PC-3 (cell line): ENCODE measurements at regions not wholly inside any gene's neighbourhood (a gene's known extent, or its start where the extent isn't known, plus 50 kb on each side); places are given as distances from the start of the nearest gene placed in this dataset.

Experiments used
- EZH2 ChIP-seq: fragments of 300-600 bp; sonication (generic); IDR thresholded peaks from one replicate; pipeline ENCODE4 v1.6.1; 2017; ENCODE audit warnings: antibody characterized with exemption, mild to moderate bottlenecking, low read length; ENCODE audit not compliant: unreplicated experiment
- EZH2phosphoT487 ChIP-seq: fragments of 300-600 bp; sonication (generic); IDR thresholded peaks from 2 replicates; pipeline ENCODE4 v1.6.1; 2018; ENCODE audit warnings: mild to moderate bottlenecking, antibody characterized with exemption, low read length, borderline replicate concordance
- TF ChIP-seq, protein P1 (sequence below): fragments of 300-600 bp; sonication (generic); conservative IDR thresholded peaks from 2 replicates; pipeline ENCODE4 v1.5.1; 2017; ENCODE audit warnings: antibody characterized with exemption, low read depth, mild to moderate bottlenecking, low read length

DNA sequence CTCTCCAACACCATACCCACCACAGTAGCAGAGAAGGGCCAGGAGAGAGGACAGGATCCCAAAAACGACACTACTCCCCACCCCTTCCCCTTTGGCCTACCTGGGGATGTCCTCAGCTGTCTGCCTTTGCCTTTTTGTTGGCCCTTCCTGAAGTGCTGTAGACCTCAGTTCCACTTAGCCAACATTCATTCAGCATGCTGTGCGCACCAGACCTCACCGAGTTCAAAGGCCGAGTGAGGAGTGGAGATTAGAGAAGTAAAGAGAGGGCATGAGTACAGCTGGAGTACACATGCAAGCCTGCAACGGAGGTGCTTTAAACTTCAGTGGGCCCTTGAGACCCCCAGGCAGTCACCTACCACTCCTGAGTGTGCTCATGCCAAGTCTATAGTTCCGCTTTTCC, 99.0 kb downstream of the TEX26 start:
- TF ChIP-seq, protein P1, sequence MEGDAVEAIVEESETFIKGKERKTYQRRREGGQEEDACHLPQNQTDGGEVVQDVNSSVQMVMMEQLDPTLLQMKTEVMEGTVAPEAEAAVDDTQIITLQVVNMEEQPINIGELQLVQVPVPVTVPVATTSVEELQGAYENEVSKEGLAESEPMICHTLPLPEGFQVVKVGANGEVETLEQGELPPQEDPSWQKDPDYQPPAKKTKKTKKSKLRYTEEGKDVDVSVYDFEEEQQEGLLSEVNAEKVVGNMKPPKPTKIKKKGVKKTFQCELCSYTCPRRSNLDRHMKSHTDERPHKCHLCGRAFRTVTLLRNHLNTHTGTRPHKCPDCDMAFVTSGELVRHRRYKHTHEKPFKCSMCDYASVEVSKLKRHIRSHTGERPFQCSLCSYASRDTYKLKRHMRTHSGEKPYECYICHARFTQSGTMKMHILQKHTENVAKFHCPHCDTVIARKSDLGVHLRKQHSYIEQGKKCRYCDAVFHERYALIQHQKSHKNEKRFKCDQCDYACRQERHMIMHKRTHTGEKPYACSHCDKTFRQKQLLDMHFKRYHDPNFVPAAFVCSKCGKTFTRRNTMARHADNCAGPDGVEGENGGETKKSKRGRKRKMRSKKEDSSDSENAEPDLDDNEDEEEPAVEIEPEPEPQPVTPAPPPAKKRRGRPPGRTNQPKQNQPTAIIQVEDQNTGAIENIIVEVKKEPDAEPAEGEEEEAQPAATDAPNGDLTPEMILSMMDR = no peak
- no peak for TF ChIP-seq EZH2
- no peak for TF ChIP-seq EZH2phosphoT487
